Forelimb muscle (tissue), 1 donor: ENCODE measurements at regions not wholly inside any gene's neighbourhood (a gene's known extent, or its start where the extent isn't known, plus 50 kb on each side); places are given as distances from the start of the nearest gene placed in this dataset.
A peak's percentile ranks its signal among the peaks of the same experiment; 100 is the strongest.
"Not testable (repeated sequence)": the region's sequence is repeated elsewhere in the genome, so short reads cannot be mapped to it uniquely, and the experiment has no call there.

Experiments used
- DNase-seq: peaks from one replicate; pipeline ENCODE4 v3.0.0-alpha.2; 2013; ENCODE audit warnings: low read depth

DNA sequence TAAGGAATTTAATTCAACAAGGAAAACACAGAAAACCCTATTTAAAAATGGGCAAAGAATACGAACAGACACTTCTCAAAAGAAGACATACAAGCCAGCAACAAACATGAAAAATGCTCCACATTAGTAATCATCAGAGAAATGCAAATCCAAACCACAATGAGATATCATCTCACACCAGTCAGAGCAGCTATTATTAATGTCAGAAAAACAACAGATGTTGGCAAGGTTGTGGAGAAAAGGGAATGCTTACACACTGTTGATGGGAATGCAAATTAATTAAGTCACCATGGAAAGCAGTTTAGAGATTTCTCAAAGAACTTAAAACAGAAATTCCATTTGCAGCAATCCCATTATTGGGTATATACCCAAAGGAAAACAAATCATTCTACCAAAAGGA is 55.2 kb downstream of the GCC1 start:
- DNase-seq = no peak

DNA sequence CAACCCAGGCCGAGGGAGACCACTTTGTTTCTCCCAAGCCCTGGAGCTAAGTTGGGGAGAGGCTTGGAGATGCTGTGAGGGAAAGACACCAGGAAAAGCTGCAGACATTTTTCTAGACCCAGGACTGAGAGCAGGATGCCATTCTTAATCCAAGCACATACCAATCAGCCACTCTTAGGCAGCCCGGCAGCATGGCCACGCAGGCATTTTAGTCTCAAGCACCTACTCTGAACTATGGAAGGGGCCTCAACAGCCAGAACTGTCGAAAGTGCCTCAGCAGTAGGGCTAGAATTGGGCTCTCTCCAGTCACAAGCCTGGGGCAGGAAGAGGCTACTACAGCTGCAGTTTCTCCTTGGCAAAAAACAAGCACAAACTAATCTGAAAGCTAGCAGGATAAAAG is 57.8 kb downstream of the GCC1 start:
- no peak for DNase-seq

DNA sequence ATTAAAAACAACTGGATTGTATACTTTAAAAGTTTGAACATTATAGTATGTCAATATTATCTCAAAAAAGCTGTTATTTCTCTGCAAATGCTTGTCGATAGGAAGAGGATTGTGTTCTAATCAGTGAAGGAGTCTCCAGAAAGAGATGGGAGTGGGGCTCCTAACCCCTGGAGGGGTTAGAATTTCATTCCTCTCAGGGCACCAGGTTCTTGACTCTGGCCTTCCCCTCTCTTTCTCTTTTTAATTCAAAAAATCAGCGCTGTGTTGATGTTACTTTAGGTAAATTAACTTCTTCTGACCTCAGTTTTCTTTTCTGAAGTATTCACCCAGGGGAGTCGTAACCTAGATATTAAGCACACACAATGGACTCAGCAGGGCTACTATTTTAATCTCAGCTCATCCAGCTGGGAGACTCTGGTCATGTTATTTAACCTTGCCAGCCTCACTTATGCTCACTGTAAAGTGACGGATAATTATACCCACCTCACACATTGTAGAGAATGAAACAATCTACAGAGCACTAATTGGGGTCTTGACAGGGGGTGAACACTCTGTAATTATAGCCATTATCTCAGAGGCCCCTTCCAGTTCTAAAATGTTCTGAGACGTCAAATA is 59.4 kb downstream of the GCC1 start:
- no peak for DNase-seq

DNA sequence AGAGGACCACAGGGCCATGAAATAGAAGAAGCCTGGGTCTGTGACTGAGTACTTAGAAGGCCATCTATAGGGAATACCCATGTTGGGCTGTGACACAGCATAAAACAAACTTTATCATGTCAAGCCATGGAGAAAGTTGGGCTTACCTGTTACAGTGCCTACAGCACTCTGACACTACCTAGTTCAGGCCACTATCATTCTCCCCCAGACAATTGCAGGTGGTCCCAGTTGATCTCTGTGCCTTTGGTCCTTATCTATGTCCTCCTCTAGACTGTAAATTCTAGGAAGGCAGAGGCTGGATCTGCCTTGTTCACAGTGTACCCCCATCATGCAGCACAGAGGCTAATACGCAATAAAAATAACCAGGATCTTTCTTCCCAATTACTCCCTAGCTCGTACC is 69.1 kb downstream of the GCC1 start:
- DNase-seq = no peak

DNA sequence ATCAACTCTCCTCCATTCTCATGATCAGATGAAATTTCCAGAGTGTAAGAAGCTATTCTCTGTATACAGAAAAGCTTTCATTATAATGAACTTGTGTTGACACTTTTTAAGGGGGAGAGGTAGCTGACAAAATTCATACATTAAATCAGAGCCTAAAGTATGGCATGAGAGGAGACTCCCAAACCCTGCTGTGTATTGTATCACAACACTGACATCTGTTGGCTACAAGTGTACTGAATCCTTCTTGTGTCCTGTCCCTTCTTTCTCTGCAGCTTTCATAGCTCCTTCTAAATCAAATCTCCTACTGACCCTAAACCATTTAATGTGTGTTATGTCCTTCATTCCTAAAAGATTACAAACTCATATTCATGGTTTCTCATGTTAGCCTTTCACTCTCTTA is 70.9 kb downstream of the GCC1 start:
- DNase-seq = peak; percentile 5

DNA sequence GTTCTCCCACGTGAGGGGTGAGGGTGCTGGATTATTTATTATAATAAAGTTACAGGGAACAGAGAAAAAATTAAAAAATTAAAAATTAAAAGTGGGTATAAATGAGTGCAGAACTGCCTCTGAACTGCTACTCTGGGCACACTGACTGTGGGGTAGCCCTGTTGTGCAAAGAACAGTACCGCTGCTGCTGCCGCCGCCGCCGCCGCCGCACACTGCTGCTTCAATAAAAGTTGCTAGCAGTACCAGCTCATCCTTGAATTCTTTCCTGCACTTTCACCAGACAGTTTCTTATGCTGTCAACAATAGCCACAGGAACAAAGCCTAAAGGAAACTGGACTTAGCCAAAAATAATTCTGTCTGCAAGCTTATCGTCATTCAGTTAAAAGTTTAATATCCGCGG is 72.1 kb downstream of the GCC1 start:
- no peak for DNase-seq

DNA sequence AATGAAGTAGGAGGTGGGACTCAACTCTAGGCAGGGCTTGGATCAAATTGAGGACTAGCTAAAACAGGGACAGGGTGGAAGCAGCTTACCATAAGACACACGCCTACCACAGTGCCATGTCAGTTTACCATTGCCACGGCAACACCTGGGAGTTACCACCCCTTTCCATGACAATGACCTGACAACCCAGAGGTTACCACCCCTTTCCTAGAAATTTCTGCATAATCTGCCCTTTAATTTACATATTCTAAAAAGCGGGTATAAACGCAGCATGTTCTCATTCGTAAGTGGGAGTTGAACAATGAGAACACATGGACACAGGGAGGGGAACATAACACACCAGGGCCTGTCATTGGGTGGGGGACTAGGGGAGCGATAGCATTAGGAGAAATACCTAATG is 72.7 kb downstream of the GCC1 start:
- no peak for DNase-seq

DNA sequence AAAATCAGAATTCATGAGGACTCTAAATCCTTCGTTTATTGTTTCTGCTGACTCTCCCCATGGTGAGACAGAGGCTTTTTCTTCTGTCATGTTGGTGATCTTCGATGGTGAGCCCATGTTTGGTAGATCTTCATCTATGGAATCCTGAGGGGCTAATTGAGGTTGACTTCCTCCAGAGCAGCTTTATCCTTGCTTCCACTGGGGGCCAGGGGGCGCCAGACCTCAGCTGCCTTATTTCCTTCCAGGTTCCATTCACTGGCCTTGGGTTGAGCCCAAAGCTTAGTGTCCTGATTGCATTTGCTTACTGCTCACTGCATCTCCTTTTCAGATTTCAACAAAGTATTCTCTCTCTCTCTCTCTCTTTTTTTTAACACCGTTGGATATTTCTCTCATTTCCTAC is 80.7 kb downstream of the GCC1 start:
- DNase-seq = no peak

DNA sequence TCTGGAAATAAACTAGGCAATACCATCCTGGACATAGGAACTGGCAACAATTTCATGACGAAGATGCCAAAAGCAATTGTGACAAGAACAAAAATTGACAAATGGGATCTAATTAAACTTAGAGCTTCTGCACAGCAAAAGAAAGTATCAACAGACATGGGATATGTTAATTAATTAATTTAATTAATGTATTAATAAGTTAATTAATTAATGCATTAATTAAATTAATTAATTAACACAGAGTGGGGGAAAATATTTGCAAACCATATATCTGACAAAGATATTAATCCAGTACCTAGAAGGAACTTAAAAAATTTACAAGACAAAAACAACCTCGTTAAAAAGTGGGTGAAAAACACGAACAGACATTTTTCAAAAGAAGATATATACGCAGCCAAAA is 83.6 kb downstream of the GCC1 start:
- DNase-seq = no peak

DNA sequence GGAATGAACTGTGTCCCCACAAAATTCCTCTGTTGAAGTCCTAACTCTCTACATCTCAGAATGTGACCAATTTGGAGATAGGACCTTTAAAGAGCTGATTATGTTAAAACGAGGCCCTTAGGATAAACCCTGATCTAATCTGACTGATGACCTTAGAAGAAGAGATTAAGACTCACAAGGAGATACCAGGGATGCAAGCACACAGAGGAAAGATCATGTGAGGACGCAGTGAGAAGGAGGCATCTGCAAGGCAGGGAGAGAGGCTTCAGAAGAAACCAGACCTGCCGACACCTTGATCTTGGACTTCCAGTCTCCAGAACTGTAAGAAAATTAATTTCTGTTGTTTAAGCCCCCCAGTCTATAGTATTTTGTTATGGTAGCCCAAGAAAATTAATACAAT is 94.9 kb upstream of the ZNF800 start:
- no peak for DNase-seq

DNA sequence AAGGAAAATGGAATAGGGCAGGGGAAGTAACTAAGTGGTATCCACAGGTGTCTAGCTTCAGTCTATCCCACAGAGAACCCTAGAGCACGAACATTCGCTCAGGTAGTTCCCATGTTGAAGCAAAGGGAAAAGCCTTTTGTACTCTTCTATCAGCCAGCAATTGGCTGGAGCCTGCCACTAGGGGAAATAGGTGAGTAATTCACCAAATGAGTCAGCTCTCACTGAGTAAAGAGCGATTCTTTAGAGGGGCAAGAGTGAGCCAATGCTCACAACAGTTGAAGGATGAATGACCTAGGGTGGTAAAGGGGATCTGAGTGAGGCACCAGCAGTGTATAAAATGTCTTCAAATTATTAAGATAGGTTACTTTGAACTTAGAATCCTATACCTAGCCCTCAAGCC is 94.1 kb upstream of the ZNF800 start:
- DNase-seq = no peak

DNA sequence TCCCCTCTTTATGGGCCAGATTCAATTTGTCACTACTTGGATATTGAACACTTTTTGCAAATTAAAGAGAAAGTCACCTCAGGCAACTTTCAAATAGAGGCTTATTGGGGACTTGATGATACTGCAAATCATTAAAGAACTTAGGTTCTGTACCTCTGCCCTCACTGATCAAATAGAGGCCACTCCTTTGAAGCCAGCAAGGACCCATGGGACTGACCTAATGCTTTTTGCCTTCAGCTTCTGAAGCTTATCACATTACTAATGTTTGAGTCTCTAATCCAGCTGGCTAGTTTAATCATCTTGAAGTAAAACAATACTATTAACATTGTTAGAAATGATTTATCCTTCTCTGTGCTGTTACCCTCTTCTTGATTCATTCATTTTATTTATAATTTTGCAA is 93.0 kb upstream of the ZNF800 start:
- DNase-seq = no peak

DNA sequence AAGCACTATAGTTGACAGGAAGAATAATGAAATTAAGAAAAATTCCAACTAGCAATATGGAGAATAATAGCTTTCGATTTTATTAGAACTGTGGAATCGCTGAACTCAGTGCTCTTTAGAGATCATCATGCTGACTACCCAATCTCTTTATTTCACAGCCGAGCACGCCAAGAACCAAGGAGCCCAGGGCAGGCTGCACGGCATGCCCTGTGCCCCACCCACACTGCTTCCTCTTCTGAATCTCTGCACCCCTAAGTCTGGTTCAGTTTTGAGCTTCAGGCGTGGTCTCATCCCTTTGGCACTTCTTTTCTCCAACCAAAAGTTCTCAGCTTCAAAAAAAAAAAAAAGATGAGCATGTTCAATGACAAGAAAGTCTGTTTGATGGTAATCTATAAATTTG is 92.4 kb upstream of the ZNF800 start:
- no peak for DNase-seq

DNA sequence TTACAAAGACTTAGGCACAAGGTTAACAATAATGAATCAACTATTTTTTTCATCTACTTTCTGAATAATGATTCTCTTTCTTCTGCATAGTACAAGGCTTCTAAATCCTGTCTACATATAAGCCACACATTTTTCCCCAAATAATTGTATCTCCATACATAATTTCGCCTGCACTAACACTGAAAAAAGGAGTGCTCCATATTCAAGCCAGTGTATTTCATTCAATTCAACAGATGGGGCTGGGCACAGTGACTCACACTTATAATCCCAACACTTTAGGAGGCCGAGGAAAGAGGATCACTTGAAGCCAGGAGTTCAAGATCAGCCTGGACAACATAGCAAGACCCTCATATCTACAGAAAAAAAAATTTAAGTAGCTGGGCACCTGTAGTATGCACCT is 86.0 kb upstream of the ZNF800 start:
- no peak for DNase-seq

DNA sequence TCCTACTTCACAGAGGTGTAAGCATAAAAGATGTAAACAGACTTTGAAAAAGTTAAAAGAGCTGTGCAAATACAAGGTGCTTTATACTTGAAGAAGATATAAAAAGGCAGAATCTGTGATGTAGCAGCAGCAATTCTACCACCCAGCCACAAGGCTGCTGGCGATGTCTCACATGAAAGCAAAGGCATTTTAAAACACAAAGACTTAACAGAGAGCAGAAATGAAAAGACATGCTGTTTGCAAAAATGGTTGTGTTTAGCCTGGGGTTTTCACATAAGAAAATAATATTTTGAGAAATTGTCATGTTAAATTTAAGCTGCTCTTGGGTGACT is 85.5 kb upstream of the ZNF800 start:
- DNase-seq = no peak

DNA sequence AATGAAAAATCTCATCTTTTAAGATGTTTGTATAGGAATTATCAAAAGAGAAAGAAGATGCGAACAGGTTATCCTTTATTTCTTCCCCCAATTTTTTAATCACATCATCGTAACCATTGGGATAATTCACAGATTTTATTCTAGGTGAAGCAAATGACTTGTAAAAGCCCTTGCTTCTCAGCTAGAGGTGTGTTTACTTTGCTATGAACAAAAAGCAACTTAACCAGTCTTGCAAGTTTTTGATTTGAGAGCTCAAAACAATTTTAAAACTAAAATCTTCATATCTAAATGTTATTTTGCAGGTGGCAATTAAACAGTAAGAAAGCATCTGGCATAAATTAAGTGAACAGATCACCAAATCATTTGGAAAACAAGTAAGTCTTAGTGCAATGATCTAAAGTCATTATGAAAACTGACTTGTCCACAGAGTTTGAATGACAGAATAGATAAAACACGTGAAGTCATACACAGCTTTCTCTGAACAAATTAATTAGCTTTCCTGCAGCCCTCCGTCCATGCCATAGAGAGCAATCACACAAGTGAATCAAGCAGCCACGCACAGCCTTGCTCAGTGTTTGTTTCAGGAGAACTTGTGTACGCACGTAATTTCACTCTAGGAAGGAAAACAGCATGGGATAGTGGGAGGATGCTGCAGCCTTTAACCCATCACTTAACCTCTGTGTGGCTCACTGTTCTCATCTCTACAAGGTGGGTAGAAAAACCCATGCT is 85.0 kb upstream of the ZNF800 start:
- DNase-seq = no peak

DNA sequence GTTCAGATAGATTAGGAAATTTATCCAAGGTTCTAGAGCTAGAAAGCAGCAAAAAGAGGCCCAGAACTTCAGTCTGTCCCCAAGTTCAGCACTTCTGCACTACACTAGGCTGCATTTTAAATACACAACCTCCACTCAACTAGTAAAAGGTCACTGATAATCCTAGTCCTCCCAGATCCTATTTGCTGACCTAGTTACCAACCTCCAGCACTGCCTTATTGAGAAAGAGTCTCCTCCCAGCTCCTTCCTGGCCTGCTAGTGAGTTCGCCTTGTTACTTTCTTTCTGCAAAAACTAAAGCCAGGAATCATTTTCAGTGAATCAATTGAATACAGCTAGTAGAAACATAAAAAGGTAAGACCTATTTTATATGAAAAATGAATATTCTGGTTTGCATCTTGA is 84.1 kb upstream of the ZNF800 start:
- no peak for DNase-seq

DNA sequence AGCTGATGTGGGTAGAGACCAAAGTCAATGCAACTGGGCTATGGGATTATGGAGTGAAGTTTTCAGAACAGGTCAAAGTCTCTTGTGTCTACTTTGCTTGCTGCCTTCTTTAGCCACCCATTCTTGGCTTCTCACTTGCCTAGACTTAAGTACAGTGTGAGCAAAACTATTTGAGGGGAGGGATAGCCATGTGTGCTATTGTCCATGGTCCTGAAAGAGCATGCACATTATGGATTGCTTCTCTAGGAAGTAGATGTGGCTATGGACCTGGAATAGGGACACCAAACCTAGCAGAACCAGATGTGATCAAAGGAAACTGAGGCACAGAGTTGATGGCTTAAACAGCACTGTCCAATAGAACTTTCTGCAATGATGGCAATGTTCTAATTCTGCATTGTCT is 81.9 kb upstream of the ZNF800 start:
- DNase-seq = no peak

DNA sequence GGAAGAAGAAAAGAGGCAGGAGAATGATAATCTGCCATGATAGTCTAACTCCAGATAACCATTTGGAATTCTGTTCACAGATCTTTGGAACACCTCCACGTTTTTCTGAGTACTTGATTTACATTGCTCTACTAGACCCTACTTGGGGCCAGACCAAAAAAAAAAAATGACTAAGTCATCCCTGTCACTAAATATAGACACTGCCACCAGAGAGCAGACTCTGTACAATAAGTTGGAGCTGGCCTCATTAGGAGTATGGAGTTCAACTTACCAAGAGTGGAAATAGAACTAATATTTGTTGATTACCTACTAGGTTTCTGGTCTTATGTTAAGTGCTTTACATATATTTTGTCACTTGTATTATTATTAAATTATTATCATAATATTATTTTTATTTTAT is 80.9 kb upstream of the ZNF800 start:
- no peak for DNase-seq

DNA sequence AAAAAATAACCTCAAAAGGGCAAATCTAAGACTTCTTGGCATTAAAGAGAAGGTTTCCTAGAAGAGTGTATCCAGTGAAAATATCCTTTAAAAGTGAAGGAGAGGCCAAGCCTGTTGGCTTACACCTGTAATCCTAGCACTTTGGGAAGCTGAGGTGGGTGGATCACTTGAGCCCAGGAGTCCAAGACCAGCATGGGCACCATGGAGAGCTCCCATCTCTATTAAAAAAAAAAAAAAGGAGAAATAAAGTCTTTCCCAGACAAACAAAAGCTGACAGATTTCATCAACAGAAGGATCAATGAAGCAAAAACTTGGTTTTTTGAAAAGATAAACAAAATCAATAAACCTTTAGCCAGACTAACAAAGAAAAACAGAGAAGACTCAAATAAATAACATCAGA is 67.6 kb upstream of the ZNF800 start:
- no peak for DNase-seq

DNA sequence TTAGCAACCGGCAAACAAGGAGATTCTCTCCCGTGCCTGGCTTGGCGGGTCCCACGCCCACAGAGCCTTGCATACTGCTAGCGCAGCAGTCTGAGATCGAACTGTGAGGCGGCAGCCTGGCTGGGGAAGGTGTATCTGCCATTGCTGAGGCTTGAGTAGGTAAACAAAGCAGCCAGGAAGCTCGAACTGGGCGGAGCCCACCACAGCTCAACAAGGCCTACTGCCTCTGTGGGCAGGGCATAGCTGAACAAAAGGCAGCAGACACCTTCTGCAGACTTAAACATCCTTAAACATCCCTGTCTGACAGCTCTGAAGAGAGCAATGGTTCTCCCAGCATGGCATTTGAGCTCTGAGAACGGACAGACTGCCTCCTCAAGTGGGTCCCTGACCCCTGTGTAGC is 58.8 kb upstream of the ZNF800 start:
- not testable (repeated sequence) for DNase-seq

DNA sequence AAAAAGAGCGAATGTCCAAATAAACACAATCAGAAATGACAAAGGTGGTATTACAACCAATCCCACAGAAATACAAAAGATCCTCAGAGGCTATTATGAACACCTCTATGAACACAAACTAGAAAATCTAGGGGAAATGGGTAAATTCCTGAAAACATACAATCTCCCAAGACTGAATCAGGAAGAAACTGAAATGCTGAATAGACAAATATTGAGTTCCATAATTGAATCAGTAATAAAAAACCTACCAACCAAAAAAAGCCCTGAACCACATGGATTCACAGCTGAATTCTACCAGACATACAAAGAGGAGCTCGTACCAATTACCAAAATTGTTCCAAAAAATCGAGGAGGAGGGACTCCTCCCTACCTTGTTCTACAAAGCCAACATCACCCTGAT is 56.1 kb upstream of the ZNF800 start:
- no peak for DNase-seq

DNA sequence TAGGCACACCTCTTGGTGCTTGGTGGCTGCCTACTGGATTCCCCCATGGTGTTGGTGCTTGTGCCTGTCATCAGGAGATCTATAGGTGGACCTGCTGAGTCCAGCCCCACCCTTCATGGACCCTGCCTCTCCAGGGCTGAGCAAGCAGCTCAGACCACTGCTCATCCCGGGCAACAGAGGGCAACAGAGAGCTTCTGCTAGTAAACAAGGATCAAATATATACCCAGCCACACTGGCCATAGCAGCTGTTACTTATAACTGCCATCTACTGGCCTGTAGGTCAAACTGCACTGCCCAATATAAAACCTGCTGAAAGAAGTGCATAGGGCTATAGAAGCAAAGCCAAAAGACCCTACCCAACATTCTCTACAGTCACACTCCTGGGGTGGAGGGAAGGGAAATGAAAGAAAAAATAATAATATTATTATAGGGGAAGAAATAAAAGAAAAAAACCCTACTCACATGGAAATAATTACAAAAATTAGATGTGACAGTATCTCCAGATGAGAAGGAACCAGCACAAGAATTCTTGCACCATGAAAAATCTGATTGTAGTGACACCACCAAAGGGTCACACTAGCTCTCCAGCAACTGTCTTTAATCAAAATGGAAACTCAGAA is 54.9 kb upstream of the ZNF800 start:
- DNase-seq = no peak

DNA sequence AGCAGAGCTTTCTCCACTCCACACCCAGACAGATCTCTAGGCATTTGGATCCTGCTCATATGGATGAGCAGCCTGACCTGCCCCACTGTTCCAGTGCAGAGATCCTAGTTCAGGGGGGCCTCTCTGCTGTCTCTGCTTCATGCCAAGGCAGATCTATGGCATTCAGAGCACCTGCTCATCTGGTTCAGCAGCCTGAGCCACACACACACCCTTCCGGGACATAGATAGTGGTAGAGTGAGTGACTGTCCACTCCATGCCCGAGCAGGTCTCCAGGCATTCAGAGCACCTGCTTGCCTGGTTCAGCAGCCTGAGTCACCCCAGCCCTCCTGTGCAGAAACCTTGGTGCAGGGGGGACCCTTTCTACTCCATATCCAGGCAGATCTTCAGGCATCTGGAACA is 54.3 kb upstream of the ZNF800 start:
- no peak for DNase-seq
